ENCODE measurements at regions not wholly inside any gene's neighbourhood (a gene's known extent, or its start where the extent isn't known, plus 50 kb on each side); places are given as distances from the start of the nearest gene placed in this dataset.
"Not testable (repeated sequence)": the region's sequence is repeated elsewhere in the genome, so short reads cannot be mapped to it uniquely, and the experiment has no call there.

DNA sequence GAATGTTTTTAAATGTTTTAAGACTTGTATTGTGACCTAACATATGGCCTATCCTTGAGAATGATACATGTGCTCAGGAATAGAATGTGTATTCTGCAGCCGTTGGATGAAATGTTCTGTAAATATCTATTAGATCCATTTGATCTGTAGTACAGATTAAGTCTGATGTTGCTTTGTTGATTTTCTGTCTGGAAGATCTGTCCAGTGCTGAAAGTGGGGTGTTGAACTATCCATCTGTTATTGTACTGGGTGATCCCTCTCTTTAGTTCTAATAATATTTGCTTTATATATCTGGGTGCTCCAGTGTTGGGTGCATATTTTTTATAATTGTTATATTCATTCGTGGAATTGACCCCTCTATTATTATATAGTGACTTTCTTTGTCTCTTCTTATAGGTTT lies 248.3 kb downstream of the ADCYAP1 start:
- H3K36me3 ChIP-seq (ENCODE audit: control insufficient read depth, insufficient read depth, low read length); H3K4me3 ChIP-seq (ENCODE audit: insufficient read depth, low read depth, low read length); H3K9me3 ChIP-seq (ENCODE audit: control insufficient read depth, low read length); H3K27ac ChIP-seq (ENCODE audit: insufficient read depth, low read depth, low read length, poor library complexity, severe bottlenecking); H3K4me1 ChIP-seq (ENCODE audit: control insufficient read depth, insufficient read depth, low read length); H3K27me3 ChIP-seq (ENCODE audit: control insufficient read depth, insufficient read depth, low read length, poor library complexity, severe bottlenecking): not testable (repeated sequence)
- 83 to 88% methylated on average over 1 to 2 of the region's 2 CpGs for WGBS, 2 experiments

DNA sequence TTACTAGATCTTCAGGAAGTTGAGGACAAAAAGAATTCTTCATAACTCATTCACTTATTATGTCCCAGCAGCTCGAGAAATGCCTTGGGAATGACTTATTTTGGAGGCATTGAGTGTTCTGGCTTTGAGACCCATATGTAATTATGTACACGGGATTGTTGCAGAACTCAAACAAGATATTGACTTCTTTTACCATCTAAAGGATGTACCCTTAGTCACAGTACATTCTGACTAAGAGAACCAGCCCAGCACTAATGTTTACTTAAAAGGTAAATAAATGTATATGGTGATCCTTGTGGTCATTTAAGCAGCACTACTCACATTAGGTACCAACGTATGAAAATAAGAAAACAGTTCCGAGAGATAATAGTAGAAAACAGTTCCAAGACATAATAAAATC lies 268.9 kb downstream of the ADCYAP1 start:
- Histone ChIP-seq H3K36me3 (ENCODE audit: control insufficient read depth, insufficient read depth, low read length) (peaks cover 6% of the 10 kb centered on the region), H3K9me3 (ENCODE audit: control insufficient read depth, low read length) (peaks cover 5% of the 10 kb centered on the region), H3K4me1 (ENCODE audit: control insufficient read depth, insufficient read depth, low read length) (no peaks in the 10 kb centered on the region), H3K27me3 (ENCODE audit: control insufficient read depth, insufficient read depth, low read length, poor library complexity, severe bottlenecking) (no peaks in the 10 kb centered on the region), H3K4me3 (ENCODE audit: insufficient read depth, low read depth, low read length) (no peak overlapping the region), H3K27ac (ENCODE audit: insufficient read depth, low read depth, low read length, poor library complexity, severe bottlenecking) (no peak overlapping the region)
- 88 to 100% methylated on average over 1 to 2 of the region's 4 CpGs for WGBS, 2 experiments

DNA sequence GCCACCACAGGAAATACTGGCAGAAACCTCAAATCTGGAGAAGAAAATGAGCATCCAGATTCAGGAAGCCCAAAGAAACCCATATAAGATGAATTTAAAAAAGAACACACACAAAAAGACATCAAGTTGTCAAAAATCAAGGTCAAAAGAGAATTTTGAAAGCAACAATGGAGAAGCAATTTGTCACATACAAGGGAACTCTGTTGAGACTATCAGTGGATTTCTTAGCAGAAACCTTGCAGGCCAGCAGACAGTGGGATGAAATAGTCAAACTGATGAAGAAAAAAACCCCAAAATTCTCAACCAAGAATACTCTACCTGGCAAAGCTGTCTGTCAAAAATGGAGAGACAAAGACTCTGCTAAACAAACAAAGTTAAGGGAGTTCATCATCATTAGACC lies 272.6 kb downstream of the ADCYAP1 start:
- Histone ChIP-seq H3K4me1 (ENCODE audit: control insufficient read depth, insufficient read depth, low read length) (no peaks in the 10 kb centered on the region), H3K36me3 (ENCODE audit: control insufficient read depth, insufficient read depth, low read length) (peaks cover 6% of the 10 kb centered on the region), H3K9me3 (ENCODE audit: control insufficient read depth, low read length) (peaks cover 8% of the 10 kb centered on the region), H3K27me3 (ENCODE audit: control insufficient read depth, insufficient read depth, low read length, poor library complexity, severe bottlenecking) (no peaks in the 10 kb centered on the region), H3K4me3 (ENCODE audit: insufficient read depth, low read depth, low read length) (no peak overlapping the region), H3K27ac (ENCODE audit: insufficient read depth, low read depth, low read length, poor library complexity, severe bottlenecking) (no peak overlapping the region)

DNA sequence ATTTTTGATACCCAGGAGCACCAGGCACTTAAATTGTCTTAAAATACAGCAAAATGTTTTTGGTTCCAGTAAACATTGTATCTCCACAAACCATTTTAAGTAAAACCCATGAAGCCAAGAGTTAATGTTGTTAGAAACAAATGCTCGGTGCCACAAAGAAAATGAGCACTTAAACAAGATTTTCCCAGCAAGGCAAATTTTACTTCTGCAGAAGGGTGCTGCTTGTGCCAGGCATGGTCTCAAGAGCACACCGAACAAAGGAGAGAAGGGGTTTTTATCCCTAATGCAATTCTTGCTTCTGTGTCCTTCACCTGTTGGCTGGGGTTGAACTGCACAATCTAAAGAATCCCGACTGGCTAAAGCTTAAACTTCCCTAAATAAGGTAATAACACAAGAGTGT lies 286.7 kb downstream of the ADCYAP1 start:
- Histone ChIP-seq H3K9me3 (ENCODE audit: control insufficient read depth, low read length) (peaks cover 3% of the 10 kb centered on the region), H3K27me3 (ENCODE audit: control insufficient read depth, insufficient read depth, low read length, poor library complexity, severe bottlenecking) (no peaks in the 10 kb centered on the region), H3K27ac (ENCODE audit: insufficient read depth, low read depth, low read length, poor library complexity, severe bottlenecking) (no peak overlapping the region), H3K4me3 (ENCODE audit: insufficient read depth, low read depth, low read length) (no peak overlapping the region), H3K4me1 (ENCODE audit: control insufficient read depth, insufficient read depth, low read length) (no peaks in the 10 kb centered on the region), H3K36me3 (ENCODE audit: control insufficient read depth, insufficient read depth, low read length) (no peaks in the 10 kb centered on the region)
- WGBS, 2 experiments, result 91 to 98% methylated on average over 2 to 3 of the region's 3 CpGs

DNA sequence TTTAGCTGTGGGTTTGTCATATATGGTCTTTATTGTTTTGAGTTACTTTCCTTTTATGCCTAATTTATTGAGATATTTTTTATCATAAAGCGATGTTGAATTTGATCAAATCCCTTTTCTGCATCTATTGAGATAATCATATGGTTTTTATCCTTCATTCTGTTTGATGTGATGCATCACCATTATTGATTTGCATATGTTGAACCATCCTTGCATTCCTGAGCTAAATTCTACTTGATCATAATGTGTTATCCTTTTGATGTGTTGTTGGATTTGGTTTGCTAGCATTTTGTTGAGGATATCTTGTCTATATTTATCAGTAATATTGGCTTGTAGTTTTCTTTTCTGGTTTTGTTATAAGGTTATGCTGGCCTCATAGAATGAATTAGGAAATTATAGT lies 308.5 kb downstream of the ADCYAP1 start:
- Histone ChIP-seq H3K4me1 (ENCODE audit: control insufficient read depth, insufficient read depth, low read length) (no peaks in the 10 kb centered on the region), H3K36me3 (ENCODE audit: control insufficient read depth, insufficient read depth, low read length) (no peaks in the 10 kb centered on the region), H3K9me3 (ENCODE audit: control insufficient read depth, low read length) (no peaks in the 10 kb centered on the region), H3K27ac (ENCODE audit: insufficient read depth, low read depth, low read length, poor library complexity, severe bottlenecking) (no peak overlapping the region), H3K27me3 (ENCODE audit: control insufficient read depth, insufficient read depth, low read length, poor library complexity, severe bottlenecking) (no peaks in the 10 kb centered on the region), H3K4me3 (ENCODE audit: insufficient read depth, low read depth, low read length) (no peak overlapping the region)
- 78% methylated on average over 1 of the region's 1 CpG; no CpG with 5 or more reads in 1 of the 2 experiments for WGBS, 2 experiments

DNA sequence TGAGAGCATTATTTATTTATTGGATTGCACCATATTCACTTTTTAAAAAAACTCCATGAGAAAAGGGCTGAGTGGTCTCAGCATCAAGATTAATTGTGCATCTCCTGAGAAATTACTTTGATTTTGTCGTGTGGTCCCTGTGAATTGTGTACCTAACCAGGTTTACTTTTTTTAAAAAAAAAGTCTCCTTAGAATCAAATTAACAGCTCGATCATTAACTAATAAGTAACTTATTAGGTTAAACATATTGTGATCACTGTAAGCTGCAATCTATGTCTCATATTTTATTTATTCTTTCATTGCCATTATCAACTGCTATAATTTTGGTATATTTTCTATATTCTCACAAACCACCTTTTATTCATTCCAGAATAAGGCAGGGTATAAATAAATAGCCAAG lies 318.2 kb downstream of the ADCYAP1 start:
- WGBS, 2 experiments, result 92 to 100% methylated on average over 1 of the region's 2 CpGs
- Histone ChIP-seq H3K4me1 (ENCODE audit: control insufficient read depth, insufficient read depth, low read length) (no peaks in the 10 kb centered on the region), H3K36me3 (ENCODE audit: control insufficient read depth, insufficient read depth, low read length) (no peaks in the 10 kb centered on the region), H3K27ac (ENCODE audit: insufficient read depth, low read depth, low read length, poor library complexity, severe bottlenecking) (no peak overlapping the region), H3K9me3 (ENCODE audit: control insufficient read depth, low read length) (no peaks in the 10 kb centered on the region), H3K27me3 (ENCODE audit: control insufficient read depth, insufficient read depth, low read length, poor library complexity, severe bottlenecking) (no peaks in the 10 kb centered on the region), H3K4me3 (ENCODE audit: insufficient read depth, low read depth, low read length) (no peak overlapping the region)

DNA sequence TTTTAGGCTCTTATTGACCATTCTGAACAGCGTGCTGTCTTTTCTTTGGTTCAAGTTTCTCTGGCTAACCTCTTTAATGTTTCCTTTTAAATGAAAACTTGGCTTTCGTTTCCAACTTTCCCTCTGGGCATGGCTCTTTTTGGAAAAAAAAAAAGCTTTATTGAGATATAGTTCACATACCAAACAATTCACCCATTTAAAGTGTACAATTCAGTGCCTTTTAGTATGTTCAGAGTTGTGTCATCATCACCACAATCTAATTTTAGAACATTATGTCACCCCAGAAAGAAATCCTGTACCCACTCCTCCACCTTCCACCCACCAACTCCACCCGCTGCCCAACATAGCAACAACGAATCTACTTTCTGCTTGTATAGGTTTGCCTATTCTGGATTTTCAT lies 322.4 kb downstream of the ADCYAP1 start:
- Histone ChIP-seq H3K4me3 (ENCODE audit: insufficient read depth, low read depth, low read length) (no peak overlapping the region), H3K27ac (ENCODE audit: insufficient read depth, low read depth, low read length, poor library complexity, severe bottlenecking) (no peak overlapping the region), H3K9me3 (ENCODE audit: control insufficient read depth, low read length) (no peaks in the 10 kb centered on the region), H3K4me1 (ENCODE audit: control insufficient read depth, insufficient read depth, low read length) (no peaks in the 10 kb centered on the region), H3K36me3 (ENCODE audit: control insufficient read depth, insufficient read depth, low read length) (no peaks in the 10 kb centered on the region), H3K27me3 (ENCODE audit: control insufficient read depth, insufficient read depth, low read length, poor library complexity, severe bottlenecking) (no peaks in the 10 kb centered on the region)
- WGBS, 2 experiments, result 84 to 98% methylated on average over 4 of the region's 4 CpGs

DNA sequence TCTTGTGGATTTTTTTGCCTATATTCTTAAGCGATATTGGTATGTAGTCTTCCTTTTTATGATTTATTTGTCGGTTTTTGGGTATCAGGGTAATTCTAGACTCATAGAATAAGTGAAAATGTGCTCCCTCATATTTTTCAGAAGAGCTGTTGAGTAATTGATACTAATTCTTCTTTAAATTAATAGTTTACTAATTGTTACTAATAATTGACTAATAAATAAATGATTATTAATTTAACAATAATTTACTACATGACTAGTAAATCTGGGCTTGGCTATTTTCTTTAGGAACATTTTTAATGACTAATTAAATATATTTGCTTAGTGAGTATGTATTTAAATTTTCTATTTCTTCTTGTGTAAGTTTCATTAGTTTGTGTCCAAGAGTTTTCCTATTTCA lies 325.0 kb downstream of the ADCYAP1 start:
- H3K4me1 ChIP-seq (ENCODE audit: control insufficient read depth, insufficient read depth, low read length), result no peaks in the 10 kb centered on the region
- 100% methylated on average over 2 of the region's 2 CpGs for WGBS, 2 experiments

DNA sequence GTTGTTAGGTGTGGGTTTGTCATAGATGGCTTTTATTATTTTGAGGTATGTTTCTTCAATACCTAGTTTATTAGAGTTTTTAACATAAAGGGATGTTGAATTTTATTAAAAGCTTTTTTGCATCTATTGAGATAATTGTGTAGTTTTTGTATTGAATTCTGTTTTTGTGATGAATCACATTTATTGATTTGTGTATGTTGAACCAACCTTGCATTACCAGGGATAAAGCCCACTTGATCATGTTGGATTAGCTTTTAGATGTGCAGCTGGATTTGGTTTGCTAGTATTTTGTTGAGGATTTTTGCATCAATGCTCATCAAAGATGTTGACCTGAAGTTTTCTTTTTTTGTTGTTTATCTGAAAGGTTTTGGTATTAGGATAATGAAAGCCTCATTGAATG lies 328.2 kb downstream of the ADCYAP1 start:
- no peaks in the 10 kb centered on the region for H3K36me3 ChIP-seq (ENCODE audit: control insufficient read depth, insufficient read depth, low read length)
- no peaks in the 10 kb centered on the region for H3K9me3 ChIP-seq (ENCODE audit: control insufficient read depth, low read length)
- H3K4me3 ChIP-seq (ENCODE audit: insufficient read depth, low read depth, low read length), result no peak overlapping the region
- no peak overlapping the region for H3K27ac ChIP-seq (ENCODE audit: insufficient read depth, low read depth, low read length, poor library complexity, severe bottlenecking)
- H3K27me3 ChIP-seq (ENCODE audit: control insufficient read depth, insufficient read depth, low read length, poor library complexity, severe bottlenecking), result no peaks in the 10 kb centered on the region
- H3K4me1 ChIP-seq (ENCODE audit: control insufficient read depth, insufficient read depth, low read length), result no peaks in the 10 kb centered on the region

More for the DNA sequence above, 325.0 kb downstream of the ADCYAP1 start:
- Histone ChIP-seq H3K4me3 (ENCODE audit: insufficient read depth, low read depth, low read length) (no peak overlapping the region), H3K9me3 (ENCODE audit: control insufficient read depth, low read length) (no peaks in the 10 kb centered on the region), H3K27ac (ENCODE audit: insufficient read depth, low read depth, low read length, poor library complexity, severe bottlenecking) (no peak overlapping the region), H3K27me3 (ENCODE audit: control insufficient read depth, insufficient read depth, low read length, poor library complexity, severe bottlenecking) (no peaks in the 10 kb centered on the region), H3K36me3 (ENCODE audit: control insufficient read depth, insufficient read depth, low read length) (no peaks in the 10 kb centered on the region)

DNA sequence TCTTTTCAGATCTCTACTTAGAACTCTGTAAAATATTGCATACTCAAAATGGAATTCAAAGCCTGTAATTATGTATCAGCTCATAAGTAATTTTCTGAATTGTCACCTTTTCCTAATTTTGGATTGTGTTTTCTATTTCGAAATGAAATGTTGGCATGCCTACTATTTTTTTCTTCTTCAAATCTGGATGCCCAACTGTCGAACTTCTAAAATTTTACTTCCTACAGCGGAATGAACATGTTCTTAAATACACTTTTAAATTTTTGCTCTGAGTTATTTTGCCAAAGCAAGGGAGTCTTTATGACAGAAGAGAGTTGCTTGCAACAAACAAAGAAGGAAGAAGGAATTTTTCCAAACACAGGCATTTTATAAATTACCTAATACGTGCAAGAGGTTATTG lies 336.0 kb downstream of the ADCYAP1 start:
- no peaks in the 10 kb centered on the region for H3K27me3 ChIP-seq (ENCODE audit: control insufficient read depth, insufficient read depth, low read length, poor library complexity, severe bottlenecking)
- H3K4me3 ChIP-seq (ENCODE audit: insufficient read depth, low read depth, low read length), result no peak overlapping the region
- 93 to 95% methylated on average over 3 to 4 of the region's 4 CpGs for WGBS, 2 experiments
- H3K9me3 ChIP-seq (ENCODE audit: control insufficient read depth, low read length), result no peaks in the 10 kb centered on the region
- H3K36me3 ChIP-seq (ENCODE audit: control insufficient read depth, insufficient read depth, low read length), result no peaks in the 10 kb centered on the region
- H3K4me1 ChIP-seq (ENCODE audit: control insufficient read depth, insufficient read depth, low read length), result no peaks in the 10 kb centered on the region
- H3K27ac ChIP-seq (ENCODE audit: insufficient read depth, low read depth, low read length, poor library complexity, severe bottlenecking), result no peak overlapping the region

DNA sequence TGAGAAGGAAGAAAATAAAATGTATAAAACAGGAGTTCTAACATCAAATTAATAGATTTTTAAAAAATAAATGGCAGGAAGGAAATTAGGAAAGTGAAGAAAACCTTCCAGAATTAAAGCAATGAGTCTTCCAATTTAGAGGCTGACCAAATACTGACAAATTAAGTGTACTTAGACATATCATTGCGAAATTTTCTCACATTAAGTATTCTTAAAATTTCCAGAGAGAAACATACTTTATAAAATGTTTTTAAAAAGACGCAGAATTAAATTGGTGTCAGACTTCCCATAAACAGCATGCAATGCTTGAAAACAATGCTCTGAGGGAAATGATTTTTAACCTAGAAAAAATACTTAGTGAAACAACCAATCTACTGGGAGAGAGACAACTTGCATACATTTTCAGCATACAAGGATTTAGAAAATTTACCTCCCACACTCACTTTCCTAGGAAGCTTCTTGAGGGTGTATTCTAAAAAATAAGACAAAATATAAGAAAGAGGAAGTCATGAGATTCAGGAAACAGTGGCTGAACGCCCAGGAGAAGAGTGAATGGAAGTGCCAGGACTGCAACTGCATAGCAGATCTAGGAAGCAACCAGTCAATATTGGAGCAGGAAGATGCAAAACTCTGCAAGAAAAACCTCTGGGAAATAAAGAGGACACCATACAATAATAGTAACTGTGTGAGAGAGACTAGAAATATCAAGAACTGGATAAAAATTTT lies 339.9 kb downstream of the ADCYAP1 start:
- Histone ChIP-seq H3K27ac (ENCODE audit: insufficient read depth, low read depth, low read length, poor library complexity, severe bottlenecking) (no peak overlapping the region), H3K36me3 (ENCODE audit: control insufficient read depth, insufficient read depth, low read length) (no peaks in the 10 kb centered on the region), H3K4me3 (ENCODE audit: insufficient read depth, low read depth, low read length) (no peak overlapping the region), H3K27me3 (ENCODE audit: control insufficient read depth, insufficient read depth, low read length, poor library complexity, severe bottlenecking) (no peaks in the 10 kb centered on the region), H3K9me3 (ENCODE audit: control insufficient read depth, low read length) (no peaks in the 10 kb centered on the region), H3K4me1 (ENCODE audit: control insufficient read depth, insufficient read depth, low read length) (no peaks in the 10 kb centered on the region)
- 88 to 93% methylated on average over 2 of the region's 3 CpGs for WGBS, 2 experiments
